Liver (tissue), 8 donors: ENCODE measurements at regions not wholly inside any gene's neighbourhood (a gene's known extent, or its start where the extent isn't known, plus 50 kb on each side); places are given as distances from the start of the nearest gene placed in this dataset.

Source experiments
- DNase-seq: peaks from one replicate; pipeline ENCODE4 v3.0.0-alpha.2; 2017; ENCODE audit warnings: low spot score
- H3K27ac ChIP-seq, 2 donors: one replicate each; pipeline ENCODE4 v1.7.0; 2013; ENCODE audit warnings: inconsistent platforms in 2 of 2, low read length in 2 of 2, control low read depth in 1 of 2, low read depth in 1 of 2, mild to moderate bottlenecking in 1 of 2
- H3K27me3 ChIP-seq, 4 donors: one replicate each; pipeline versions ENCODE4 v1.6.1 to v1.7.0; 2013; ENCODE audit warnings: low read length in 3 of 4, inconsistent platforms in 1 of 4, mild to moderate bottlenecking in 1 of 4, moderate library complexity in 1 of 4; ENCODE audit not compliant: control insufficient read depth in 4 of 4, insufficient read depth in 4 of 4
- H3K36me3 ChIP-seq, 4 donors: one replicate each; pipeline versions ENCODE4 v1.6.1 to v1.7.0; 2013; ENCODE audit warnings: low read length in 3 of 4, mild to moderate bottlenecking in 3 of 4, low read depth in 1 of 4, moderate library complexity in 1 of 4; ENCODE audit not compliant: control insufficient read depth in 4 of 4, insufficient read depth in 3 of 4
- H3K4me1 ChIP-seq, 4 donors: one replicate each; pipeline versions ENCODE4 v1.6.1 to v1.7.0; 2013; ENCODE audit warnings: low read length in 3 of 4, mild to moderate bottlenecking in 3 of 4, moderate library complexity in 1 of 4; ENCODE audit not compliant: control insufficient read depth in 4 of 4, insufficient read depth in 4 of 4
- H3K4me3 ChIP-seq, 3 donors: one replicate each; pipeline versions ENCODE4 v1.6.1 to v1.7.0; 2013; ENCODE audit warnings: low read length in 3 of 3, control low read depth in 1 of 3, low read depth in 1 of 3, mild to moderate bottlenecking in 1 of 3
- H3K9ac ChIP-seq, 2 donors: one replicate each; pipeline ENCODE4 v1.7.0; 2013; ENCODE audit warnings: low read length in 2 of 2, mild to moderate bottlenecking in 2 of 2, moderate library complexity in 2 of 2, control low read depth in 1 of 2, low read depth in 1 of 2
- H3K9me3 ChIP-seq, 4 donors: one replicate each; pipeline versions ENCODE4 v1.6.1 to v1.7.0; 2013; ENCODE audit warnings: low read length in 3 of 4; ENCODE audit not compliant: control insufficient read depth in 4 of 4
- ATF3 ChIP-seq: IDR thresholded peaks from 2 replicates; pipeline ENCODE4 v1.6.1; 2016; ENCODE audit warnings: antibody characterized with exemption
- CTCF ChIP-seq: fragments of 150-350 bp; IDR thresholded peaks from 2 replicates; pipeline ENCODE4 v1.5.1; 2017; ENCODE audit warnings: improper control_type of control experiment, low read depth, low read length; ENCODE audit not compliant: missing input control
- EGR1 ChIP-seq, 2 donors: IDR thresholded peaks; 2 replicates each; pipeline ENCODE4 v1.6.1; 2016 to 2018; ENCODE audit warnings: antibody characterized with exemption in 2 of 2, low read depth in 2 of 2
- FOXA2 ChIP-seq: IDR thresholded peaks from 2 replicates; pipeline ENCODE4 v1.6.1; 2016; ENCODE audit warnings: antibody characterized with exemption
- HNF4A ChIP-seq, 2 donors: conservative IDR thresholded peaks; 2 replicates each; pipeline ENCODE4 v1.6.1; 2016; ENCODE audit warnings: antibody characterized with exemption in 2 of 2, mild to moderate bottlenecking in 2 of 2
- HNF4G ChIP-seq: IDR thresholded peaks from 2 replicates; pipeline ENCODE4 v1.6.1; 2016; ENCODE audit warnings: antibody characterized with exemption
- JUND ChIP-seq, 2 donors: IDR thresholded peaks; 2 replicates each; pipeline ENCODE4 v1.6.1; 2016; ENCODE audit warnings: antibody characterized with exemption in 2 of 2
- NR2F2 ChIP-seq: IDR thresholded peaks from 2 replicates; pipeline ENCODE4 v1.6.1; 2016; ENCODE audit warnings: antibody characterized with exemption
- RAD21 ChIP-seq, 2 donors: IDR thresholded peaks; 2 replicates each; pipeline ENCODE4 v1.6.1; 2016; ENCODE audit warnings: antibody characterized with exemption in 2 of 2, mild to moderate bottlenecking in 2 of 2
- RXRA ChIP-seq, 2 donors: IDR thresholded peaks; 2 replicates each; pipeline ENCODE4 v1.6.1; 2017 to 2018; ENCODE audit warnings: antibody characterized with exemption in 2 of 2, mild to moderate bottlenecking in 1 of 2
- SP1 ChIP-seq: IDR thresholded peaks from 2 replicates; pipeline ENCODE4 v1.6.1; 2018; ENCODE audit warnings: antibody characterized with exemption, mild to moderate bottlenecking
- TAF1 ChIP-seq: conservative IDR thresholded peaks from 2 replicates; pipeline ENCODE4 v1.6.1; 2016; ENCODE audit warnings: antibody characterized with exemption, mild to moderate bottlenecking
- YY1 ChIP-seq: IDR thresholded peaks from 2 replicates; pipeline ENCODE4 v1.6.1; 2016; ENCODE audit warnings: antibody characterized with exemption, mild to moderate bottlenecking
- WGBS: extraction: QIAGEN DNeasy Blood & Tissue Kit; methylation state at CpG from one replicate; pipeline ENCODE4 v1.1.7; 2013; 5-methylcytosine and 5-hydroxymethylcytosine counted together
- TF ChIP-seq, protein P1 (sequence below): IDR thresholded peaks from 2 replicates; pipeline ENCODE4 v1.6.1; 2016; ENCODE audit warnings: antibody characterized with exemption, mild to moderate bottlenecking
- TF ChIP-seq, protein P2 (sequence below): IDR thresholded peaks from 2 replicates; pipeline ENCODE4 v1.6.1; 2016; ENCODE audit warnings: antibody characterized with exemption
- donor health status: healthy.
- donor health status: healthy.
- donor health status: healthy.
- donor health status: healthy.
- donor health status: healthy.

DNA sequence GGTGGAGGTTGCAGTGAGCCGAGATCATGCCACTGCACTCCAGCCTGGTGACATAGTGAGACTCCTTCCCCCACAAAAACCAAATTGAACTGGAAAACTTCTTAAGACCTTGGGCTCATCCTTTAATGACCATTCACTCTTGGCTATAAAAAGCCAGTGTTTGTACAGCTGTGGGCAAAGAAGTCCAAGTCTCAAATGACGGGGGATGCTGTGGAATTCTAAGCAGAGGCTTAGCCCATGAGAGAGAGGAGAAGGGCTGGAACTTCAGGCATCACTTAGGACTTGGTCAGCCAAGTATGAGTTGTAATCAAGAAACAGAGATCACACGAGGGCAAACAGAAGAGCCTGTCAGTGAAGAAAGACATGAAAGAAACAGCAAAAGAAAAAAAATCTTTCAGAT is 79.3 kb upstream of the POU3F3 start:
- 65% methylated on average over 3 of the region's 3 CpGs for WGBS
- DNase-seq = no peak
- Histone ChIP-seq H3K4me3 (no peak overlapping the region), H3K4me1 (no peaks in the 10 kb centered on the region), H3K36me3 (no peaks in the 10 kb centered on the region), H3K9ac (no peak overlapping the region), H3K27ac (no peak overlapping the region), H3K27me3 (no peaks in the 10 kb centered on the region), H3K9me3 (no peaks in the 10 kb centered on the region)
- TF ChIP-seq HNF4G (no peak), NR2F2 (no peak), EGR1 (IDR thresholded peaks at IDR 0.05; ENCODE audit: low read depth in 2 of 2) (no peak), RAD21 (IDR thresholded peaks at IDR 0.05) (no peak), SP1 (no peak), FOXA2 (no peak), TAF1 (no peak), YY1 (no peak), ATF3 (no peak), CTCF (no peak)
- TF ChIP-seq, protein P1, sequence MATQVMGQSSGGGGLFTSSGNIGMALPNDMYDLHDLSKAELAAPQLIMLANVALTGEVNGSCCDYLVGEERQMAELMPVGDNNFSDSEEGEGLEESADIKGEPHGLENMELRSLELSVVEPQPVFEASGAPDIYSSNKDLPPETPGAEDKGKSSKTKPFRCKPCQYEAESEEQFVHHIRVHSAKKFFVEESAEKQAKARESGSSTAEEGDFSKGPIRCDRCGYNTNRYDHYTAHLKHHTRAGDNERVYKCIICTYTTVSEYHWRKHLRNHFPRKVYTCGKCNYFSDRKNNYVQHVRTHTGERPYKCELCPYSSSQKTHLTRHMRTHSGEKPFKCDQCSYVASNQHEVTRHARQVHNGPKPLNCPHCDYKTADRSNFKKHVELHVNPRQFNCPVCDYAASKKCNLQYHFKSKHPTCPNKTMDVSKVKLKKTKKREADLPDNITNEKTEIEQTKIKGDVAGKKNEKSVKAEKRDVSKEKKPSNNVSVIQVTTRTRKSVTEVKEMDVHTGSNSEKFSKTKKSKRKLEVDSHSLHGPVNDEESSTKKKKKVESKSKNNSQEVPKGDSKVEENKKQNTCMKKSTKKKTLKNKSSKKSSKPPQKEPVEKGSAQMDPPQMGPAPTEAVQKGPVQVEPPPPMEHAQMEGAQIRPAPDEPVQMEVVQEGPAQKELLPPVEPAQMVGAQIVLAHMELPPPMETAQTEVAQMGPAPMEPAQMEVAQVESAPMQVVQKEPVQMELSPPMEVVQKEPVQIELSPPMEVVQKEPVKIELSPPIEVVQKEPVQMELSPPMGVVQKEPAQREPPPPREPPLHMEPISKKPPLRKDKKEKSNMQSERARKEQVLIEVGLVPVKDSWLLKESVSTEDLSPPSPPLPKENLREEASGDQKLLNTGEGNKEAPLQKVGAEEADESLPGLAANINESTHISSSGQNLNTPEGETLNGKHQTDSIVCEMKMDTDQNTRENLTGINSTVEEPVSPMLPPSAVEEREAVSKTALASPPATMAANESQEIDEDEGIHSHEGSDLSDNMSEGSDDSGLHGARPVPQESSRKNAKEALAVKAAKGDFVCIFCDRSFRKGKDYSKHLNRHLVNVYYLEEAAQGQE = no peak
- TF ChIP-seq, protein P2, sequence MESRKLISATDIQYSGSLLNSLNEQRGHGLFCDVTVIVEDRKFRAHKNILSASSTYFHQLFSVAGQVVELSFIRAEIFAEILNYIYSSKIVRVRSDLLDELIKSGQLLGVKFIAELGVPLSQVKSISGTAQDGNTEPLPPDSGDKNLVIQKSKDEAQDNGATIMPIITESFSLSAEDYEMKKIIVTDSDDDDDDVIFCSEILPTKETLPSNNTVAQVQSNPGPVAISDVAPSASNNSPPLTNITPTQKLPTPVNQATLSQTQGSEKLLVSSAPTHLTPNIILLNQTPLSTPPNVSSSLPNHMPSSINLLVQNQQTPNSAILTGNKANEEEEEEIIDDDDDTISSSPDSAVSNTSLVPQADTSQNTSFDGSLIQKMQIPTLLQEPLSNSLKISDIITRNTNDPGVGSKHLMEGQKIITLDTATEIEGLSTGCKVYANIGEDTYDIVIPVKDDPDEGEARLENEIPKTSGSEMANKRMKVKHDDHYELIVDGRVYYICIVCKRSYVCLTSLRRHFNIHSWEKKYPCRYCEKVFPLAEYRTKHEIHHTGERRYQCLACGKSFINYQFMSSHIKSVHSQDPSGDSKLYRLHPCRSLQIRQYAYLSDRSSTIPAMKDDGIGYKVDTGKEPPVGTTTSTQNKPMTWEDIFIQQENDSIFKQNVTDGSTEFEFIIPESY = no peak

GRCh38 chr2:104777721-104778120 is 76.2 kb upstream of the POU3F3 start:
- WGBS = 59% methylated on average over 2 of the region's 2 CpGs
- no peaks in the 10 kb centered on the region for H3K27me3 ChIP-seq

More at GRCh38 chr2:104777721-104778120, 76.2 kb upstream of the POU3F3 start:
- Histone ChIP-seq H3K9ac (no peak overlapping the region), H3K4me1 (no peaks in the 10 kb centered on the region), H3K27ac (no peak overlapping the region), H3K36me3 (no peaks in the 10 kb centered on the region), H3K4me3 (no peak overlapping the region), H3K9me3 (no peaks in the 10 kb centered on the region)
- TF ChIP-seq EGR1 (IDR thresholded peaks at IDR 0.05; ENCODE audit: low read depth in 2 of 2) (no peak), FOXA2 (no peak), RAD21 (IDR thresholded peaks at IDR 0.05) (no peak), YY1 (no peak), HNF4A (conservative IDR thresholded peaks at IDR 0.05) (no peak), JUND (IDR thresholded peaks at IDR 0.05) (no peak), RXRA (IDR thresholded peaks at IDR 0.05) (no peak), TAF1 (no peak), HNF4G (no peak), CTCF (no peak)
- DNase-seq = no peak
